ENCODE measurements at regions not wholly inside any gene's neighbourhood (a gene's known extent, or its start where the extent isn't known, plus 50 kb on each side); places are given as distances from the start of the nearest gene placed in this dataset.

DNA sequence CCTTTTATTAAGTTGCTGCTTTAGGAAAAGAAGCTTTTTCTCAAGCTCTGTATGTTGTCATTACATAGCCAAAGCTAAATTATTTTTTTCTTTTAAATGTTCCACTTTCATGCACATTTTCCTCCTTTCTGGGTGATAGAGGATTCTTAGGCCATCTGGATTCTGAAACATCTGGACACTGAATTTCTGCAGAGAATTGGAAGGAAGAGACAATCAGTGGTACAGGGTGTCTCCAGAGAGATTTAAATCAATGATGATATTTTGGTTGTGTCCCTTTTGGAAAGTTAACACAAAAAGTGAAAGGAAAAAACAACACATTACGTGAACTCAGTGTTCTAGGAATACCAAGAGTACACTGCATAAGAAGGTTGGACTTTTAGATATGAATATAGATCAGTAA, 211.4 kb upstream of the PKN2 start:
- no peak for TF ChIP-seq POLR2AphosphoS5 (IDR thresholded peaks at IDR 0.05; ENCODE audit: low read depth, low read length)
- no peak for TF ChIP-seq POLR2A (IDR thresholded peaks at IDR 0.05; ENCODE audit: low read depth, low read length)
- no peak for TF ChIP-seq TAF1 (IDR thresholded peaks at IDR 0.05; ENCODE audit: low read depth, low read length)
- TF ChIP-seq POU2F2 (IDR thresholded peaks at IDR 0.05; ENCODE audit: low read depth, low read length): no peak
- no peak for TF ChIP-seq SPI1 (IDR thresholded peaks at IDR 0.05; ENCODE audit: low read depth, low read length)
- TF ChIP-seq PAX5 (IDR thresholded peaks at IDR 0.05; ENCODE audit: insufficient read depth, low read length, severe bottlenecking): no peak
